ENCODE measurements at regions not wholly inside any gene's neighbourhood (a gene's known extent, or its start where the extent isn't known, plus 50 kb on each side); places are given as distances from the start of the nearest gene placed in this dataset.

GRCh38 chr5:6309949-6310348 lies 68.4 kb downstream of the MED10 start:
- no peak for DNase-seq (ENCODE audit: extremely low read depth, insufficient read length)
- Histone ChIP-seq H3K36me3 (ENCODE audit: control insufficient read depth, insufficient read depth, low read length) (no peaks in the 10 kb centered on the region), H3K27me3 (replicated peaks; ENCODE audit: control insufficient read depth, insufficient read depth, low read length) (no peaks in the 10 kb centered on the region; the same call in 1 of the 2 replicates), H3K4me3 (replicated peaks; ENCODE audit: low read depth, low read length) (no peak overlapping the region)
- no peak for TF ChIP-seq CTCF (IDR thresholded peaks at IDR 0.05; ENCODE audit: insufficient read depth, low read length, poor library complexity, severe bottlenecking)

GRCh38 chr5:6308683-6309082 lies 69.7 kb downstream of the MED10 start:
- H3K27me3 ChIP-seq (replicated peaks; ENCODE audit: control insufficient read depth, insufficient read depth, low read length), result no peaks in the 10 kb centered on the region; the same call in 1 of the 2 replicates
- no peak for DNase-seq (ENCODE audit: extremely low read depth, insufficient read length)
- TF ChIP-seq CTCF (IDR thresholded peaks at IDR 0.05; ENCODE audit: insufficient read depth, low read length, poor library complexity, severe bottlenecking), result no peak
- H3K4me3 ChIP-seq (replicated peaks; ENCODE audit: low read depth, low read length), result no peak overlapping the region
- no peaks in the 10 kb centered on the region for H3K36me3 ChIP-seq (ENCODE audit: control insufficient read depth, insufficient read depth, low read length)

- Histone ChIP-seq H3K36me3 (ENCODE audit: control insufficient read depth, insufficient read depth, low read length) (no peaks in the 10 kb centered on the region), H3K27me3 (replicated peaks; ENCODE audit: control insufficient read depth, insufficient read depth, low read length) (no peaks in the 10 kb centered on the region; the same call in 1 of the 2 replicates), H3K4me3 (replicated peaks; ENCODE audit: low read depth, low read length) (no peak overlapping the region)
- TF ChIP-seq CTCF (IDR thresholded peaks at IDR 0.05; ENCODE audit: insufficient read depth, low read length, poor library complexity, severe bottlenecking), result no peak
- no peak for DNase-seq (ENCODE audit: extremely low read depth, insufficient read length)
Observed at GRCh38 chr5:6307304-6307703, 71.0 kb downstream of the MED10 start.

GRCh38 chr5:6305853-6306252 lies 72.5 kb downstream of the MED10 start:
- H3K36me3 ChIP-seq (ENCODE audit: control insufficient read depth, insufficient read depth, low read length), result no peaks in the 10 kb centered on the region
- no peak for DNase-seq (ENCODE audit: extremely low read depth, insufficient read length)
- H3K4me3 ChIP-seq (replicated peaks; ENCODE audit: low read depth, low read length), result no peak overlapping the region
- no peak for TF ChIP-seq CTCF (IDR thresholded peaks at IDR 0.05; ENCODE audit: insufficient read depth, low read length, poor library complexity, severe bottlenecking)
- H3K27me3 ChIP-seq (replicated peaks; ENCODE audit: control insufficient read depth, insufficient read depth, low read length), result no peaks in the 10 kb centered on the region; the same call in 1 of the 2 replicates

GRCh38 chr5:6302684-6303083 lies 75.7 kb downstream of the MED10 start:
- Histone ChIP-seq H3K4me3 (replicated peaks; ENCODE audit: low read depth, low read length) (no peak overlapping the region), H3K36me3 (ENCODE audit: control insufficient read depth, insufficient read depth, low read length) (no peaks in the 10 kb centered on the region), H3K27me3 (replicated peaks; ENCODE audit: control insufficient read depth, insufficient read depth, low read length) (no peaks in the 10 kb centered on the region)
- no peak for DNase-seq (ENCODE audit: extremely low read depth, insufficient read length)
- no peak for TF ChIP-seq CTCF (IDR thresholded peaks at IDR 0.05; ENCODE audit: insufficient read depth, low read length, poor library complexity, severe bottlenecking)

GRCh38 chr5:6302075-6302474 lies 76.3 kb downstream of the MED10 start:
- Histone ChIP-seq H3K4me3 (replicated peaks; ENCODE audit: low read depth, low read length) (no peak overlapping the region), H3K27me3 (replicated peaks; ENCODE audit: control insufficient read depth, insufficient read depth, low read length) (no peaks in the 10 kb centered on the region), H3K36me3 (ENCODE audit: control insufficient read depth, insufficient read depth, low read length) (no peaks in the 10 kb centered on the region)
- no peak for DNase-seq (ENCODE audit: extremely low read depth, insufficient read length)
- TF ChIP-seq CTCF (IDR thresholded peaks at IDR 0.05; ENCODE audit: insufficient read depth, low read length, poor library complexity, severe bottlenecking), result no peak
